ENCODE measurements at regions not wholly inside any gene's neighbourhood (a gene's known extent, or its start where the extent isn't known, plus 50 kb on each side); places are given as distances from the start of the nearest gene placed in this dataset.

- TF ChIP-seq CTCF (IDR thresholded peaks at IDR 0.05; ENCODE audit: low read depth, low read length): no peak
- TF ChIP-seq EZH2phosphoT487 (IDR thresholded peaks at IDR 0.05; ENCODE audit: low read depth): no peak
Observed at GRCh38 chr6:90868256-90868655, 281.4 kb upstream of the MAP3K7 start.

Measured in OCI-LY3 (cell line).